HEK293 (cell line): ENCODE measurements at regions not wholly inside any gene's neighbourhood (a gene's known extent, or its start where the extent isn't known, plus 50 kb on each side); places are given as distances from the start of the nearest gene placed in this dataset.

Experiments used
- CTCF ChIA-PET: fragments of 350-600 bp; formaldehyde crosslinking; extraction: SDS; loops from one replicate; lab custom pipeline; 2021; ENCODE audit warnings: antibody characterized with exemption; lab: Yijun Ruan, JAX
- POLR2A ChIA-PET: fragments of 300-600 bp; formaldehyde crosslinking; extraction: SDS; loops from one replicate; lab custom pipeline; 2020; ENCODE audit warnings: antibody characterized with exemption, inconsistent platforms; lab: Yijun Ruan, JAX
- H3K27ac ChIP-seq: fragments of 200-500 bp; sonication (Bioruptor generic); 2 replicates; pipeline ENCODE4 v1.5.1; 2014; ENCODE audit warnings: low read depth, low read length, control low read depth, inconsistent platforms; ENCODE audit errors: extremely low read depth
- H3K36me3 ChIP-seq, 2 experiments: fragments of 200-500 bp in 1 of 2; sonication (Bioruptor generic) in 1 of 2; 1 replicate in 1 of 2; 2 replicates in 1 of 2; pipeline ENCODE4 v1.5.1; 2014 to 2017; ENCODE audit warnings: inconsistent platforms in 2 of 2, low read length in 2 of 2; ENCODE audit not compliant: control insufficient read depth in 2 of 2, insufficient read depth in 1 of 2
- H3K4me1 ChIP-seq: fragments of 200-500 bp; sonication (Bioruptor generic); 2 replicates; pipeline ENCODE4 v1.5.1; 2014; ENCODE audit warnings: mild to moderate bottlenecking, low read length, inconsistent platforms; ENCODE audit not compliant: control insufficient read depth, insufficient read depth
- H3K4me3 ChIP-seq: 2 replicates; pipeline ENCODE4 v1.5.1; 2011; ENCODE audit warnings: low read depth, mild to moderate bottlenecking, control low read depth, low read length, moderate library complexity
- H3K9me3 ChIP-seq: fragments of 200-500 bp; sonication (Bioruptor generic); 2 replicates; pipeline ENCODE4 v1.5.1; 2014; ENCODE audit warnings: low read depth, low read length, inconsistent platforms; ENCODE audit not compliant: control insufficient read depth, insufficient read depth
- KLF16 ChIP-seq: fragments of 450-650 bp; formaldehyde crosslinking; IDR thresholded peaks from 2 replicates; pipeline ENCODE4 v1.5.1; 2017; ENCODE audit warnings: missing biosample characterization, missing genetic modification characterization
- MEIS1 ChIP-seq: sonication (generic); formaldehyde crosslinking; IDR thresholded peaks from 2 replicates; pipeline ENCODE4 v1.8.1; 2022; ENCODE audit warnings: missing genetic modification reagents, mild to moderate bottlenecking, borderline replicate concordance
- OVOL3 ChIP-seq: fragments of 450-650 bp; formaldehyde crosslinking; IDR thresholded peaks from 2 replicates; pipeline ENCODE4 v1.5.1; 2016; ENCODE audit warnings: missing biosample characterization, missing genetic modification characterization
- YY1 ChIP-seq: fragments of 450-650 bp; formaldehyde crosslinking; IDR thresholded peaks from 2 replicates; pipeline ENCODE4 v1.5.1; 2018; ENCODE audit warnings: missing biosample characterization, missing genetic modification characterization
- ZBTB10 ChIP-seq: fragments of 450-650 bp; formaldehyde crosslinking; IDR thresholded peaks from 2 replicates; pipeline ENCODE4 v1.5.1; 2016; ENCODE audit warnings: missing biosample characterization, missing genetic modification characterization
- ZBTB11 ChIP-seq: fragments of 450-650 bp; formaldehyde crosslinking; conservative IDR thresholded peaks from 2 replicates; pipeline ENCODE4 v1.5.1; 2016; ENCODE audit warnings: low read depth, missing biosample characterization, missing genetic modification characterization
- ZNF239 ChIP-seq: fragments of 450-650 bp; formaldehyde crosslinking; IDR thresholded peaks from 2 replicates; pipeline ENCODE4 v1.5.1; 2016; ENCODE audit warnings: missing biosample characterization, missing genetic modification characterization
- ZNF248 ChIP-seq: fragments of 450-650 bp; formaldehyde crosslinking; IDR thresholded peaks from 2 replicates; pipeline ENCODE4 v1.5.1; 2017; ENCODE audit warnings: missing biosample characterization, missing genetic modification characterization
- ZNF292 ChIP-seq: fragments of 450-650 bp; formaldehyde crosslinking; IDR thresholded peaks from 2 replicates; pipeline ENCODE4 v1.5.1; 2016; ENCODE audit warnings: low read depth, missing biosample characterization, missing genetic modification characterization, borderline replicate concordance
- ZNF324 ChIP-seq: fragments of 450-650 bp; formaldehyde crosslinking; IDR thresholded peaks from 2 replicates; pipeline ENCODE4 v1.5.1; 2016; ENCODE audit warnings: missing biosample characterization, missing genetic modification characterization
- ZNF335 ChIP-seq: fragments of 450-650 bp; formaldehyde crosslinking; conservative IDR thresholded peaks from 2 replicates; pipeline ENCODE4 v1.5.1; 2016; ENCODE audit warnings: missing biosample characterization, missing genetic modification characterization
- ZNF366 ChIP-seq: fragments of 450-650 bp; formaldehyde crosslinking; conservative IDR thresholded peaks from 2 replicates; pipeline ENCODE4 v1.5.1; 2016; ENCODE audit warnings: missing biosample characterization, missing genetic modification characterization
- ZNF48 ChIP-seq: fragments of 450-650 bp; formaldehyde crosslinking; IDR thresholded peaks from 2 replicates; pipeline ENCODE4 v1.5.1; 2016; ENCODE audit warnings: missing biosample characterization, missing genetic modification characterization
- ZNF555 ChIP-seq: fragments of 450-650 bp; formaldehyde crosslinking; conservative IDR thresholded peaks from 2 replicates; pipeline ENCODE4 v1.5.1; 2017; ENCODE audit warnings: missing biosample characterization, mild to moderate bottlenecking, missing genetic modification characterization, inconsistent platforms
- ZNF660 ChIP-seq: fragments of 450-650 bp; IDR thresholded peaks from 2 replicates; pipeline ENCODE4 v1.5.1; 2018; ENCODE audit warnings: missing biosample characterization, mild to moderate bottlenecking, missing genetic modification characterization
- ZNF76 ChIP-seq: fragments of 450-650 bp; formaldehyde crosslinking; IDR thresholded peaks from 2 replicates; pipeline ENCODE4; 2016; ENCODE audit warnings: low read depth, missing biosample characterization, missing genetic modification characterization, borderline replicate concordance
- TF ChIP-seq, protein P1 (sequence below): fragments of 450-650 bp; formaldehyde crosslinking; conservative IDR thresholded peaks from 2 replicates; pipeline ENCODE4 v1.5.1; 2016; ENCODE audit warnings: low read depth, missing biosample characterization, missing genetic modification characterization
- TF ChIP-seq, protein P2 (sequence below): IDR thresholded peaks from 2 replicates; pipeline ENCODE4 v1.6.1; 2011; ENCODE audit warnings: mild to moderate bottlenecking, low read depth, low read length, borderline replicate concordance
- TF ChIP-seq, protein P3 (sequence below): fragments of 450-650 bp; formaldehyde crosslinking; IDR thresholded peaks from 2 replicates; pipeline ENCODE4 v1.5.1; 2016; ENCODE audit warnings: missing biosample characterization, missing genetic modification characterization

- TF ChIP-seq ZBTB11 (tag by site-specific recombination) = no peak
Observed at GRCh38 chr3:70647094-70647493, 334.7 kb upstream of the MDFIC2 start (continued).

DNA sequence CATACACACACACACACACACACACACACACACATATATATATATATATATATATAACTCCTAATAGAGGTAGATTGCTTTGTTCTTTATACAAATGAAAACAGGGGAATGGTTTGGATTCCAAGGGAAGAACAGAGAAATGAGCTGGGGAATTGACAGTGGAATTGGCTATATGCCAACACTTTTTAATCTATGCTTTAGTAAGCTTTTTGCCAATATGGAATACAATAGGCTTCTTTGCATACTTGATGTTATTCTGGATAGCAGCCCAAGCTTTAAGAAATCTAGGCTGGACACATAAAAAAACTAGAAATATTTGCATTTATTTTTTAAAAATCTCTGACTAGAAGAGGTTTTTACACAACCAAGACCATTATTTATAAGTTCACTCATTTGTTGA lies 334.2 kb upstream of the MDFIC2 start:
- H3K4me3 ChIP-seq = no peak overlapping the region
- H3K4me1 ChIP-seq = no peaks in the 10 kb centered on the region
- POLR2A ChIA-PET = no interaction called here
- TF ChIP-seq MEIS1 (CRISPR knock-in tag) (no peak), ZNF366 (tag by site-specific recombination) (no peak), YY1 (no peak), ZNF248 (tag by site-specific recombination) (no peak), KLF16 (tag by site-specific recombination) (no peak), ZNF335 (tag by site-specific recombination) (no peak), ZNF660 (tag by site-specific recombination) (no peak), ZNF555 (no peak), ZNF239 (tag by site-specific recombination) (no peak), ZNF292 (tag by site-specific recombination) (no peak), ZBTB10 (tag by site-specific recombination) (no peak), ZNF324 (tag by site-specific recombination) (no peak), ZNF48 (tag by site-specific recombination) (no peak), ZNF76 (tag by site-specific recombination) (no peak), OVOL3 (no peak)
- TF ChIP-seq, protein P1, sequence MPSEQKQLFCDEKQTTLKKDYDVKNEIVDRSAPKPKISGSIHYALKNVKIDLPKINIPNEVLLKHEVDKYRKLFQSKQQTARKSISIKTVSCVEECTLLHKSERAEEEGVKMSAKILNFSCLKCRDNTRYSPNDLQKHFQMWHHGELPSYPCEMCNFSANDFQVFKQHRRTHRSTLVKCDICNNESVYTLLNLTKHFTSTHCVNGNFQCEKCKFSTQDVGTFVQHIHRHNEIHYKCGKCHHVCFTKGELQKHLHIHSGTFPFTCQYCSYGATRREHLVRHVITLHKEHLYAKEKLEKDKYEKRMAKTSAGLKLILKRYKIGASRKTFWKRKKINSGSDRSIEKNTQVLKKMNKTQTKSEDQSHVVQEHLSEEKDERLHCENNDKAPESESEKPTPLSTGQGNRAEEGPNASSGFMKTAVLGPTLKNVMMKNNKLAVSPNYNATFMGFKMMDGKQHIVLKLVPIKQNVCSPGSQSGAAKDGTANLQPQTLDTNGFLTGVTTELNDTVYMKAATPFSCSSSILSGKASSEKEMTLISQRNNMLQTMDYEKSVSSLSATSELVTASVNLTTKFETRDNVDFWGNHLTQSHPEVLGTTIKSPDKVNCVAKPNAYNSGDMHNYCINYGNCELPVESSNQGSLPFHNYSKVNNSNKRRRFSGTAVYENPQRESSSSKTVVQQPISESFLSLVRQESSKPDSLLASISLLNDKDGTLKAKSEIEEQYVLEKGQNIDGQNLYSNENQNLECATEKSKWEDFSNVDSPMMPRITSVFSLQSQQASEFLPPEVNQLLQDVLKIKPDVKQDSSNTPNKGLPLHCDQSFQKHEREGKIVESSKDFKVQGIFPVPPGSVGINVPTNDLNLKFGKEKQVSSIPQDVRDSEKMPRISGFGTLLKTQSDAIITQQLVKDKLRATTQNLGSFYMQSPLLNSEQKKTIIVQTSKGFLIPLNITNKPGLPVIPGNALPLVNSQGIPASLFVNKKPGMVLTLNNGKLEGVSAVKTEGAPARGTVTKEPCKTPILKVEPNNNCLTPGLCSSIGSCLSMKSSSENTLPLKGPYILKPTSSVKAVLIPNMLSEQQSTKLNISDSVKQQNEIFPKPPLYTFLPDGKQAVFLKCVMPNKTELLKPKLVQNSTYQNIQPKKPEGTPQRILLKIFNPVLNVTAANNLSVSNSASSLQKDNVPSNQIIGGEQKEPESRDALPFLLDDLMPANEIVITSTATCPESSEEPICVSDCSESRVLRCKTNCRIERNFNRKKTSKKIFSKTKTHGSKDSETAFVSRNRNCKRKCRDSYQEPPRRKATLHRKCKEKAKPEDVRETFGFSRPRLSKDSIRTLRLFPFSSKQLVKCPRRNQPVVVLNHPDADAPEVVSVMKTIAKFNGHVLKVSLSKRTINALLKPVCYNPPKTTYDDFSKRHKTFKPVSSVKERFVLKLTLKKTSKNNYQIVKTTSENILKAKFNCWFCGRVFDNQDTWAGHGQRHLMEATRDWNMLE = no peak
- TF ChIP-seq, protein P2, sequence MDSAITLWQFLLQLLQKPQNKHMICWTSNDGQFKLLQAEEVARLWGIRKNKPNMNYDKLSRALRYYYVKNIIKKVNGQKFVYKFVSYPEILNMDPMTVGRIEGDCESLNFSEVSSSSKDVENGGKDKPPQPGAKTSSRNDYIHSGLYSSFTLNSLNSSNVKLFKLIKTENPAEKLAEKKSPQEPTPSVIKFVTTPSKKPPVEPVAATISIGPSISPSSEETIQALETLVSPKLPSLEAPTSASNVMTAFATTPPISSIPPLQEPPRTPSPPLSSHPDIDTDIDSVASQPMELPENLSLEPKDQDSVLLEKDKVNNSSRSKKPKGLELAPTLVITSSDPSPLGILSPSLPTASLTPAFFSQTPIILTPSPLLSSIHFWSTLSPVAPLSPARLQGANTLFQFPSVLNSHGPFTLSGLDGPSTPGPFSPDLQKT = no peak
- TF ChIP-seq, protein P3, sequence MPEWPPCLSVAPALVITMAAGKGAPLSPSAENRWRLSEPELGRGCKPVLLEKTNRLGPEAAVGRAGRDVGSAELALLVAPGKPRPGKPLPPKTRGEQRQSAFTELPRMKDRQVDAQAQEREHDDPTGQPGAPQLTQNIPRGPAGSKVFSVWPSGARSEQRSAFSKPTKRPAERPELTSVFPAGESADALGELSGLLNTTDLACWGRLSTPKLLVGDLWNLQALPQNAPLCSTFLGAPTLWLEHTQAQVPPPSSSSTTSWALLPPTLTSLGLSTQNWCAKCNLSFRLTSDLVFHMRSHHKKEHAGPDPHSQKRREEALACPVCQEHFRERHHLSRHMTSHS = no peak
- H3K9me3 ChIP-seq = no peaks in the 10 kb centered on the region
- no peaks in the 10 kb centered on the region for H3K36me3 ChIP-seq
- H3K27ac ChIP-seq = no peak overlapping the region
- CTCF ChIA-PET = interaction anchor here (0.6 kb wide), 1 partner anchor 99 kb away, joined by 3 read pairs; no protein-coding TSS in a partner anchor
